ENCODE measurements at regions not wholly inside any gene's neighbourhood (a gene's known extent, or its start where the extent isn't known, plus 50 kb on each side); places are given as distances from the start of the nearest gene placed in this dataset.

- Histone ChIP-seq H3K27me3 (no peaks in the 10 kb centered on the region), H3K27ac (peak overlapping the region; percentile 85), H3K9me3 (no peaks in the 10 kb centered on the region), H3K4me3 (ENCODE audit: low read depth in 1 of 2, low read length in 1 of 2) (peak overlapping the region in 1 of 2 experiments; percentile 32), H3K36me3 (no peaks in the 10 kb centered on the region), H3K4me1 (ENCODE audit: control insufficient read depth in 1 of 2, insufficient read depth in 1 of 2, low read depth in 1 of 2, low read length in 1 of 2) (peaks cover 71 to 73% of the 10 kb centered on the region in 2 experiments)
- TF ChIP-seq CTCF (IDR thresholded peaks at IDR 0.05), result no peak
Observed at GRCh38 chr2:38174131-38174530, 98.2 kb upstream of the CYP1B1 start.

GRCh38 chr2:38173683-38174082, 97.7 kb upstream of the CYP1B1 start:
- Histone ChIP-seq H3K4me1 (ENCODE audit: control insufficient read depth in 1 of 2, insufficient read depth in 1 of 2, low read depth in 1 of 2, low read length in 1 of 2) (peaks cover 68 to 71% of the 10 kb centered on the region in 2 experiments), H3K36me3 (no peaks in the 10 kb centered on the region), H3K4me3 (ENCODE audit: low read depth in 1 of 2, low read length in 1 of 2) (no peak overlapping the region), H3K9me3 (no peaks in the 10 kb centered on the region), H3K27ac (peak overlapping the region; percentile 85), H3K27me3 (peaks cover 1% of the 10 kb centered on the region)
- no peak for TF ChIP-seq CTCF (IDR thresholded peaks at IDR 0.05)

- no peak for TF ChIP-seq CTCF (IDR thresholded peaks at IDR 0.05)
- Histone ChIP-seq H3K27me3 (peaks cover 25% of the 10 kb centered on the region), H3K4me3 (ENCODE audit: low read depth in 1 of 2, low read length in 1 of 2) (no peak overlapping the region), H3K4me1 (ENCODE audit: control insufficient read depth in 1 of 2, insufficient read depth in 1 of 2, low read depth in 1 of 2, low read length in 1 of 2) (peaks cover 45 to 52% of the 10 kb centered on the region in 2 experiments), H3K27ac (no peak overlapping the region), H3K36me3 (no peaks in the 10 kb centered on the region), H3K9me3 (no peaks in the 10 kb centered on the region)
Observed at GRCh38 chr2:38171208-38171855, 95.4 kb upstream of the CYP1B1 start.

- Histone ChIP-seq H3K9me3 (no peaks in the 10 kb centered on the region), H3K27me3 (peaks cover 31% of the 10 kb centered on the region), H3K36me3 (no peaks in the 10 kb centered on the region), H3K4me1 (ENCODE audit: control insufficient read depth in 1 of 2, insufficient read depth in 1 of 2, low read depth in 1 of 2, low read length in 1 of 2) (peaks cover 39 to 46% of the 10 kb centered on the region in 2 experiments), H3K4me3 (ENCODE audit: low read depth in 1 of 2, low read length in 1 of 2) (no peak overlapping the region), H3K27ac (no peak overlapping the region)
- no peak for TF ChIP-seq CTCF (IDR thresholded peaks at IDR 0.05)
Observed at GRCh38 chr2:38170733-38171132, 94.8 kb upstream of the CYP1B1 start.

GRCh38 chr2:38170067-38170466, 94.1 kb upstream of the CYP1B1 start:
- Histone ChIP-seq H3K27me3 (peaks cover 35% of the 10 kb centered on the region), H3K4me1 (ENCODE audit: control insufficient read depth in 1 of 2, insufficient read depth in 1 of 2, low read depth in 1 of 2, low read length in 1 of 2) (peaks cover 32 to 40% of the 10 kb centered on the region in 2 experiments), H3K27ac (no peak overlapping the region), H3K9me3 (no peaks in the 10 kb centered on the region), H3K36me3 (no peaks in the 10 kb centered on the region), H3K4me3 (ENCODE audit: low read depth in 1 of 2, low read length in 1 of 2) (no peak overlapping the region)
- no peak for TF ChIP-seq CTCF (IDR thresholded peaks at IDR 0.05)
